GM23248 (cell line): ENCODE measurements at regions not wholly inside any gene's neighbourhood (a gene's known extent, or its start where the extent isn't known, plus 50 kb on each side); places are given as distances from the start of the nearest gene placed in this dataset.

ENCODE experiments used
- DNase-seq: peaks from one replicate; pipeline ENCODE4 v3.0.0-alpha.2; 2015
- H2AFZ ChIP-seq: fragments of 200-600 bp; sonication (generic); 2 replicates; pipeline ENCODE4 v1.6.1; 2016; ENCODE audit warnings: antibody characterized with exemption
- H3F3A ChIP-seq: fragments of 200-600 bp; sonication (generic); 2 replicates; pipeline ENCODE4 v1.6.1; 2016; ENCODE audit warnings: mild to moderate bottlenecking, antibody characterized with exemption, mixed run types; ENCODE audit not compliant: insufficient read depth
- H3K27ac ChIP-seq: fragments of 200-600 bp; sonication (generic); 2 replicates; pipeline ENCODE4 v1.5.1; 2016; ENCODE audit warnings: mild to moderate bottlenecking
- H3K27me3 ChIP-seq: fragments of 200-600 bp; sonication (generic); replicated peaks from 2 replicates; pipeline ENCODE4 v1.6.1; 2016; ENCODE audit warnings: mild to moderate bottlenecking; ENCODE audit not compliant: insufficient read depth
- H3K36me3 ChIP-seq: fragments of 200-600 bp; sonication (generic); 2 replicates; pipeline ENCODE4 v1.6.1; 2016; ENCODE audit warnings: low read depth, mild to moderate bottlenecking
- H3K4me1 ChIP-seq: fragments of 200-600 bp; sonication (generic); 2 replicates; pipeline ENCODE4 v1.6.1; 2016; ENCODE audit warnings: mild to moderate bottlenecking; ENCODE audit not compliant: insufficient read depth
- H3K4me2 ChIP-seq: fragments of 200-600 bp; sonication (generic); one replicate; pipeline ENCODE4 v1.6.1; 2016; ENCODE audit warnings: mild to moderate bottlenecking; ENCODE audit not compliant: unreplicated experiment
- H3K4me3 ChIP-seq: fragments of 200-600 bp; sonication (generic); 2 replicates; pipeline ENCODE4 v1.5.1; 2016; ENCODE audit warnings: mild to moderate bottlenecking
- H3K79me2 ChIP-seq: fragments of 200-600 bp; sonication (generic); 2 replicates; pipeline ENCODE4 v1.6.1; 2016; ENCODE audit warnings: mild to moderate bottlenecking; ENCODE audit not compliant: insufficient read depth
- H3K9ac ChIP-seq: fragments of 200-600 bp; sonication (generic); 2 replicates; pipeline ENCODE4 v1.6.1; 2016; ENCODE audit warnings: mild to moderate bottlenecking
- H3K9me2 ChIP-seq: fragments of 200-600 bp; sonication (generic); 2 replicates; pipeline ENCODE4 v1.6.1; 2016; ENCODE audit warnings: mixed run types, mild to moderate bottlenecking, moderate library complexity; ENCODE audit not compliant: insufficient read depth
- H3K9me3 ChIP-seq: fragments of 200-600 bp; sonication (generic); one replicate; pipeline ENCODE4 v1.6.1; 2017; ENCODE audit warnings: low read depth
- H4K20me1 ChIP-seq: fragments of 200-600 bp; sonication (generic); 2 replicates; pipeline ENCODE4 v1.6.0; 2016; ENCODE audit not compliant: insufficient read depth
- EZH2 ChIP-seq: fragments of 200-600 bp; sonication (generic); IDR thresholded peaks from 2 replicates; pipeline ENCODE4 v1.6.1; 2018; ENCODE audit warnings: antibody characterized with exemption, mild to moderate bottlenecking; ENCODE audit not compliant: insufficient read depth, poor library complexity, severe bottlenecking
- EZH2phosphoT487 ChIP-seq: fragments of 200-600 bp; sonication (generic); IDR thresholded peaks from 2 replicates; pipeline ENCODE4 v1.6.1; 2018; ENCODE audit warnings: antibody characterized with exemption, moderate library complexity, mild to moderate bottlenecking, low read depth; ENCODE audit not compliant: insufficient read depth
- WGBS, 2 experiments: methylation state at CpG; one replicate each; pipeline ENCODE4 v1.1.6; 2015 to 2017; ENCODE audit warnings: low lambda C conversion rate in 2 of 2, low coverage in 1 of 2; ENCODE audit errors: missing lambda C conversion rate in 2 of 2; 5-methylcytosine and 5-hydroxymethylcytosine counted together
- in situ Hi-C: fragments of 300-500 bp; cut with MboI; formaldehyde crosslinking; loops from 2 replicates; pipeline ENCODE4 v1.15.0; 2020

DNA sequence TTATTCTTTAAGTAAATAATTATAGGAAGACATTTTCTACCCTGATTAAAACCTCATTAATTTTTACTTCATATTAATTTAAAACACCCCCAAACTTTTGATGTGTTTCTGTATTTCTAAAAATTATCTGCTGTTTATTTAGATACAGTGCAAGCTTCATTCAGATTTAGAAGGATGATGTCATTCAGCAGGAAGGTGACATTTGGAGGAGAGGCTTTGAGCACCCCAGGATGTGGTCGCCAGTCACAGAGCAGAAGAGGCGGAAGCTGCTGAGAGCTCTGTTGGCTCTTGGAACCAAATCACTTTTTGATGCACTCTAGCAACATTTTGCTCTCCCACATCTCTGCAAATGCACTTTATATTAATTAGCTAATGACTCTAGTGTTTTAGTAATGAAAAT is 233.9 kb upstream of the CACNA2D1 start:
- H3K27me3 ChIP-seq = no peaks in the 10 kb centered on the region; the same call in 1 of the 2 replicates
- TF ChIP-seq EZH2 (no peak), EZH2phosphoT487 (no peak)
- peak; percentile 36 for DNase-seq
- H3K79me2 ChIP-seq = no peaks in the 10 kb centered on the region
- H2AFZ ChIP-seq = no peak overlapping the region
- 13 to 14% methylated on average over 2 of the region's 2 CpGs for WGBS, 2 experiments
- H3K36me3 ChIP-seq = no peaks in the 10 kb centered on the region
- no peak overlapping the region for H3K9ac ChIP-seq
- H3K4me2 ChIP-seq = no peak overlapping the region
- no peak overlapping the region for H3K4me3 ChIP-seq
- no peaks in the 10 kb centered on the region for H3K9me2 ChIP-seq
- H3K27ac ChIP-seq = no peak overlapping the region
- H4K20me1 ChIP-seq = no peaks in the 10 kb centered on the region
- no peaks in the 10 kb centered on the region for H3K4me1 ChIP-seq
- no peaks in the 10 kb centered on the region for H3F3A ChIP-seq
- H3K9me3 ChIP-seq = no peaks in the 10 kb centered on the region
- in situ Hi-C loops = no loop called here

DNA sequence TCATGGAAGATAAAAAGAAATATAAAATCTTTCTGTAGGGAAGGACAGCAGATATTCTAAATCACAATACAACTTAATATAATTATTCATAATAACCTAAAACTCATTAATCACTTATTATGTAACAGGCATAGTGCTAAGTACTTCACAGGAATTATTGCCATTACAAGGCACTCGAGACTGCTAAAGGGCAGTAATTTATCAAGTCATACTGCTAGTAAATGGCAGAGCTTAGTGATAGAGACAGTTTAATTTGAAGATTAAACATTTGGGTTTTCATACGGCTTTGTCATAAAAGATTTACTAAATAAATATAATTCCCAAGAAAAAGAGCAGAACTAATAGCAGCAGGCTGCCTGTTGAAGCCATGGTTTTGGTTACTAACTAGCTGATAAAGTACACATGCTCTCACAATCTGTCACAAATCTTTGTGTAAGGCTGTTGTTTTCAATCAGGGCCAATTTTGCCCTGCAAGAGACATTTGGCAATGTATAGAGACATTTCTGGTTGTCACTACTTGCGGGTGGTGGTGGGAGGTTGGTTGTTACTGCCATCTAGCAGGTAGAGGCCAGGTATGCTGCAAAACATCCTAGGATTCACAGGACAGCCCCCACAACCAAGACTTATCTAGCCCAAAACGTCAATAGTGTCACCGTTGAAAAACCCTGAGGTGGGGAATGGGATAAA is 233.3 kb upstream of the CACNA2D1 start:
- H3K9ac ChIP-seq = no peak overlapping the region
- no peak overlapping the region for H3K4me2 ChIP-seq
- H4K20me1 ChIP-seq = no peaks in the 10 kb centered on the region
- no peak overlapping the region for H3K4me3 ChIP-seq
- no peak for DNase-seq
- no peaks in the 10 kb centered on the region for H3F3A ChIP-seq
- WGBS, 2 experiments = 35 to 41% methylated on average over 5 of the region's 5 CpGs
- H3K9me2 ChIP-seq = no peaks in the 10 kb centered on the region
- H3K79me2 ChIP-seq = no peaks in the 10 kb centered on the region
- H2AFZ ChIP-seq = no peak overlapping the region
- no peaks in the 10 kb centered on the region for H3K36me3 ChIP-seq
- TF ChIP-seq EZH2 (no peak), EZH2phosphoT487 (no peak)
- H3K9me3 ChIP-seq = no peaks in the 10 kb centered on the region
- H3K27me3 ChIP-seq = no peaks in the 10 kb centered on the region; the same call in 1 of the 2 replicates
- in situ Hi-C loops = no loop called here
- no peak overlapping the region for H3K27ac ChIP-seq
- H3K4me1 ChIP-seq = no peaks in the 10 kb centered on the region

DNA sequence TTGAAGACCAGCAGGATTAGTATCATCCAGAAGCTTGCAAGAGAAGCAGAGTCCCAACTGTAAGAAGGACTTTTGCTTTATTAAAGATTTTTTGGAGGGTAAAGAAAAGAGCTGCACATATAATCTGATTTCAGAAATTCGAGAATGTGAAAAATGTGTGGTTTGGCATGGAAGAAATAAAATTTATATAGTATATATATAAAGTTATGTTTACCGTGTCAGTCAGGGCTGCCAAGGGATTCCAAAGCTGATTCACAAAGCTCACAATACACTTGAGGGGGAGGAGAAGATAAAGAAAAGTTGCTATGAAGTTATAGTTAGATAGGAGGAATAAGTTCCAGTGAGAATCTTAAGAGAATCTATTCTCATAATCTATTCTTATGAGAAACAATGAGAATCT is 231.8 kb upstream of the CACNA2D1 start:
- H3F3A ChIP-seq = no peaks in the 10 kb centered on the region
- WGBS, 2 experiments = 25 to 38% methylated on average over 2 of the region's 2 CpGs
- no peak for DNase-seq

DNA sequence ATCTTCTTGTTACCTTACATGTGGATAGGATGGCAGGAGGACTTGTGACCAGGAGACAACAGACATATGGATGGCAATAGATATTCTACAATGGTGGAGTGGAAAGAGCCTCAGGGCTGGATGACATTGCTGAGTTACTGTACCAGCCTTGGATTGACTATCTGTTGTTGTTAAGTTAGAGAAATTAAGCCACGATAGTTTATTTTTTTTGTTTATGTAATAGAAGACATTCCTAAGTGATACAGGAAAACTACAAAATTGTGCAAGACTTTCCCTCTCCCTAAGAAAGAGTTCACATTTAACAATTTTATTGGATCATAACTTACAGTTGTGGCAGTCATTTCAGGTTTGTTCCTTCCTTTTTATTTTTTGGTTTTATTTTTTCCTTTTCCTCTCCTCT is 230.7 kb upstream of the CACNA2D1 start:
- 41 to 62% methylated on average over 1 of the region's 1 CpG for WGBS, 2 experiments

More for the DNA sequence above, 231.8 kb upstream of the CACNA2D1 start:
- in situ Hi-C loops = no loop called here
- H3K27ac ChIP-seq = no peak overlapping the region
- H3K27me3 ChIP-seq = no peaks in the 10 kb centered on the region
- TF ChIP-seq EZH2 (no peak), EZH2phosphoT487 (no peak)
- H3K4me1 ChIP-seq = no peaks in the 10 kb centered on the region
- H3K9me2 ChIP-seq = no peaks in the 10 kb centered on the region
- no peak overlapping the region for H2AFZ ChIP-seq
- H3K79me2 ChIP-seq = no peaks in the 10 kb centered on the region
- no peaks in the 10 kb centered on the region for H3K36me3 ChIP-seq
- H3K4me3 ChIP-seq = no peak overlapping the region
- H3K4me2 ChIP-seq = no peak overlapping the region
- H4K20me1 ChIP-seq = no peaks in the 10 kb centered on the region
- no peaks in the 10 kb centered on the region for H3K9me3 ChIP-seq
- H3K9ac ChIP-seq = no peak overlapping the region

More for the DNA sequence above, 230.7 kb upstream of the CACNA2D1 start:
- H3K79me2 ChIP-seq = no peaks in the 10 kb centered on the region
- no peak overlapping the region for H2AFZ ChIP-seq
- TF ChIP-seq EZH2phosphoT487 = no peak
- no peak for TF ChIP-seq EZH2
- in situ Hi-C loops = no loop called here
- no peak overlapping the region for H3K27ac ChIP-seq
- H3F3A ChIP-seq = no peaks in the 10 kb centered on the region
- H3K4me3 ChIP-seq = no peak overlapping the region
- no peak overlapping the region for H3K9ac ChIP-seq
- no peak overlapping the region for H3K4me2 ChIP-seq
- H3K4me1 ChIP-seq = no peaks in the 10 kb centered on the region
- no peaks in the 10 kb centered on the region for H3K9me3 ChIP-seq
- H4K20me1 ChIP-seq = no peaks in the 10 kb centered on the region
- H3K27me3 ChIP-seq = no peaks in the 10 kb centered on the region
- peak; percentile 2 for DNase-seq
- no peaks in the 10 kb centered on the region for H3K36me3 ChIP-seq
- no peaks in the 10 kb centered on the region for H3K9me2 ChIP-seq
